ENCODE measurements at regions not wholly inside any gene's neighbourhood (a gene's known extent, or its start where the extent isn't known, plus 50 kb on each side); places are given as distances from the start of the nearest gene placed in this dataset.
A peak's percentile ranks its signal among the peaks of the same experiment; 100 is the strongest.

- peak; percentile 99 for TF ChIP-seq CTCF (conservative IDR thresholded peaks at IDR 0.05; ENCODE audit: low read depth, low read length)
- H3K4me3 ChIP-seq (ENCODE audit: low read depth, low read length): no peak overlapping the region
- no peak for DNase-seq (ENCODE audit: low read depth)
These were observed 185.7 kb upstream of the GRIN2B start for GRCh38 chr12:14167005-14167628.

GRCh38 chr12:14169281-14169680 lies 187.9 kb upstream of the GRIN2B start:
- H3K4me3 ChIP-seq (ENCODE audit: low read depth, low read length): no peak overlapping the region
- no peak for TF ChIP-seq CTCF (conservative IDR thresholded peaks at IDR 0.05; ENCODE audit: low read depth, low read length)
- DNase-seq (ENCODE audit: low read depth): no peak

GRCh38 chr12:14171106-14171505 lies 189.7 kb upstream of the GRIN2B start:
- no peak for DNase-seq (ENCODE audit: low read depth)
- no peak overlapping the region for H3K4me3 ChIP-seq (ENCODE audit: low read depth, low read length)
- no peak for TF ChIP-seq CTCF (conservative IDR thresholded peaks at IDR 0.05; ENCODE audit: low read depth, low read length)

GRCh38 chr12:14175206-14175605 lies 190.3 kb upstream of the ATF7IP start:
- TF ChIP-seq CTCF (conservative IDR thresholded peaks at IDR 0.05; ENCODE audit: low read depth, low read length): no peak
- DNase-seq (ENCODE audit: low read depth): no peak
- no peak overlapping the region for H3K4me3 ChIP-seq (ENCODE audit: low read depth, low read length)

GRCh38 chr12:14185427-14186192 lies 179.9 kb upstream of the ATF7IP start:
- peak; percentile 83 for TF ChIP-seq CTCF (conservative IDR thresholded peaks at IDR 0.05; ENCODE audit: low read depth, low read length)
- no peak for DNase-seq (ENCODE audit: low read depth)
- no peak overlapping the region for H3K4me3 ChIP-seq (ENCODE audit: low read depth, low read length)

- no peak overlapping the region for H3K4me3 ChIP-seq (ENCODE audit: low read depth, low read length)
- DNase-seq (ENCODE audit: low read depth): no peak
- no peak for TF ChIP-seq CTCF (conservative IDR thresholded peaks at IDR 0.05; ENCODE audit: low read depth, low read length)
These were observed 179.3 kb upstream of the ATF7IP start for GRCh38 chr12:14186193-14186502.

- no peak for TF ChIP-seq CTCF (conservative IDR thresholded peaks at IDR 0.05; ENCODE audit: low read depth, low read length)
- DNase-seq (ENCODE audit: low read depth): no peak
- no peak overlapping the region for H3K4me3 ChIP-seq (ENCODE audit: low read depth, low read length)
These were observed 178.5 kb upstream of the ATF7IP start for GRCh38 chr12:14187002-14187401.
